H1 (cell line): ENCODE measurements at regions not wholly inside any gene's neighbourhood (a gene's known extent, or its start where the extent isn't known, plus 50 kb on each side); places are given as distances from the start of the nearest gene placed in this dataset.

ENCODE experiments used
- CTCF ChIA-PET: fragments of 300-600 bp; sonication (Branson Sonifier 250); formaldehyde crosslinking; loops from one replicate; lab custom pipeline; 2021; ENCODE audit not compliant: partially characterized antibody; lab: Charles Lee
- POLR2A ChIA-PET: fragments of 300-600 bp; sonication (Branson Sonifier 250); formaldehyde crosslinking; loops from one replicate; lab custom pipeline; 2021; ENCODE audit warnings: inconsistent platforms; ENCODE audit not compliant: partially characterized antibody; lab: Charles Lee
- DNase-seq, 2 experiments: peaks; one replicate each; pipeline versions ENCODE4 v3.0.0 to v3.0.0-alpha.2; 2010 to 2022; ENCODE audit warnings: low spot score in 2 of 2, low read depth in 1 of 2, mixed read lengths in 1 of 2
- FAIRE-seq: peaks from 2 replicates; lab custom pipeline; 2011; peaks lifted over from hg19 to GRCh38; lab: Jason Lieb, UNC
- H2AFZ ChIP-seq: 2 replicates; pipeline ENCODE4 v1.8.1; 2012; ENCODE audit warnings: low read length, inconsistent platforms
- H2AK5ac ChIP-seq: 2 replicates; pipeline ENCODE4 v1.6.1; 2013; ENCODE audit warnings: low read depth, low read length
- H2BK120ac ChIP-seq: replicated peaks from 2 replicates; pipeline ENCODE3; 2013; ENCODE audit warnings: low read depth, low read length, inconsistent platforms
- H2BK12ac ChIP-seq: 2 replicates; pipeline ENCODE4 v1.6.1; 2013; ENCODE audit warnings: low read depth, low read length
- H2BK15ac ChIP-seq: 2 replicates; pipeline ENCODE4 v1.6.1; 2013; ENCODE audit warnings: low read length
- H2BK20ac ChIP-seq: 2 replicates; pipeline ENCODE4 v1.6.1; 2013; ENCODE audit warnings: low read length
- H2BK5ac ChIP-seq: 2 replicates; pipeline ENCODE4 v1.6.1; 2013; ENCODE audit warnings: low read depth, low read length
- H3K14ac ChIP-seq: 2 replicates; pipeline ENCODE4 v1.6.1; 2013; ENCODE audit warnings: inconsistent platforms; ENCODE audit not compliant: insufficient read length
- H3K18ac ChIP-seq: 2 replicates; pipeline ENCODE4 v1.6.1; 2013; ENCODE audit warnings: low read length; ENCODE audit errors: extremely low read depth
- H3K23ac ChIP-seq: 2 replicates; pipeline ENCODE4 v1.6.1; 2013; ENCODE audit warnings: inconsistent platforms; ENCODE audit not compliant: insufficient read length
- H3K23me2 ChIP-seq: 2 replicates; pipeline ENCODE4 v1.6.1; 2013; ENCODE audit warnings: low read depth, low read length
- H3K27ac ChIP-seq: 2 replicates; pipeline ENCODE4 v1.6.1; 2011; ENCODE audit warnings: low read depth, low read length, inconsistent platforms
- H3K27me3 ChIP-seq, 4 experiments: replicated peaks in 1 of 4; 1 replicate in 1 of 4; 2 replicates in 3 of 4; pipeline versions ENCODE4 v1.6.1 to v1.8.1; 2011 to 2013; ENCODE audit warnings: low read length in 3 of 4, mild to moderate bottlenecking in 3 of 4, inconsistent platforms in 2 of 4, mixed read lengths in 2 of 4, moderate library complexity in 1 of 4; ENCODE audit not compliant: control insufficient read depth in 3 of 4, insufficient read depth in 3 of 4; ENCODE audit errors: extremely low read depth in 1 of 4
- H3K36me3 ChIP-seq, 4 experiments: 2 replicates each; pipeline versions ENCODE4 v1.6.1 to v1.8.1; 2011 to 2013; ENCODE audit warnings: mild to moderate bottlenecking in 4 of 4, low read length in 3 of 4, moderate library complexity in 2 of 4, control low read depth in 1 of 4, inconsistent platforms in 1 of 4; ENCODE audit not compliant: insufficient read depth in 4 of 4, control insufficient read depth in 2 of 4
- H3K4ac ChIP-seq: replicated peaks from 2 replicates; pipeline ENCODE3; 2013; ENCODE audit warnings: low read length, low read depth, mixed read lengths, inconsistent platforms; ENCODE audit not compliant: insufficient read length
- H3K4me1 ChIP-seq, 4 experiments: replicated peaks in 1 of 4; 1 replicate in 1 of 4; 2 replicates in 3 of 4; pipeline versions ENCODE4 v1.6.1 to v1.8.1; 2011 to 2013; ENCODE audit warnings: low read length in 3 of 4, inconsistent platforms in 2 of 4, mixed read lengths in 1 of 4; ENCODE audit not compliant: insufficient read depth in 4 of 4, control insufficient read depth in 3 of 4
- H3K4me2 ChIP-seq, 2 experiments: 2 replicates each; pipeline versions ENCODE4 v1.6.1 to v1.8.1; 2011 to 2013; ENCODE audit warnings: low read depth in 2 of 2, low read length in 2 of 2, control low read depth in 1 of 2, inconsistent platforms in 1 of 2, mild to moderate bottlenecking in 1 of 2; ENCODE audit not compliant: insufficient read depth in 1 of 2
- H3K4me3 ChIP-seq, 4 experiments: fragments of 200-600, 300-600 bp in 1 of 4; sonication (generic), shearing (Covaris generic), sonication (Bioruptor Twin) in 1 of 4; 2 replicates each; pipeline versions ENCODE4 v1.5.1 to v1.8.1; 2011 to 2016; ENCODE audit warnings: low read length in 4 of 4, low read depth in 3 of 4, control low read depth in 2 of 4, inconsistent platforms in 2 of 4, mild to moderate bottlenecking in 2 of 4, mixed read lengths in 1 of 4, moderate library complexity in 1 of 4; ENCODE audit not compliant: insufficient read depth in 2 of 4; ENCODE audit errors: extremely low read depth in 1 of 4
- H3K56ac ChIP-seq: replicated peaks from 2 replicates; pipeline ENCODE3; 2013; ENCODE audit warnings: low read depth, mild to moderate bottlenecking, mixed read lengths, low read length, inconsistent platforms; ENCODE audit not compliant: insufficient read length
- H3K79me1 ChIP-seq: 2 replicates; pipeline ENCODE4 v1.6.1; 2013; ENCODE audit warnings: low read depth, low read length, control low read depth
- H3K79me2 ChIP-seq, 2 experiments: 2 replicates each; pipeline versions ENCODE4 v1.6.1 to v1.8.1; 2012 to 2013; ENCODE audit warnings: low read length in 2 of 2, mild to moderate bottlenecking in 2 of 2, inconsistent platforms in 1 of 2; ENCODE audit not compliant: insufficient read depth in 2 of 2, control insufficient read depth in 1 of 2
- H3K9ac ChIP-seq, 4 experiments: replicated peaks in 1 of 4; 1 replicate in 1 of 4; 2 replicates in 3 of 4; pipeline versions ENCODE4 v1.6.1 to v1.8.1; 2011 to 2013; ENCODE audit warnings: low read depth in 3 of 4, low read length in 3 of 4, control low read depth in 2 of 4, mild to moderate bottlenecking in 2 of 4, moderate library complexity in 2 of 4, inconsistent platforms in 1 of 4; ENCODE audit errors: extremely low read depth in 1 of 4
- H3K9me3 ChIP-seq, 2 experiments: 2 replicates each; pipeline versions ENCODE4 v1.6.1 to v1.8.1; 2012 to 2013; ENCODE audit warnings: mild to moderate bottlenecking in 2 of 2, moderate library complexity in 2 of 2, control low read depth in 1 of 2, inconsistent platforms in 1 of 2, low read depth in 1 of 2, low read length in 1 of 2, mixed read lengths in 1 of 2; ENCODE audit not compliant: insufficient read depth in 2 of 2
- H4K20me1 ChIP-seq, 2 experiments: replicated peaks in 1 of 2; 2 replicates each; pipeline versions ENCODE3 to v1.8.1; 2011 to 2013; ENCODE audit warnings: inconsistent platforms in 2 of 2, low read length in 2 of 2, mild to moderate bottlenecking in 1 of 2; ENCODE audit not compliant: insufficient read depth in 2 of 2, control insufficient read depth in 1 of 2
- H4K5ac ChIP-seq: 2 replicates; pipeline ENCODE4 v1.6.1; 2013; ENCODE audit warnings: low read length, low read depth, mixed read lengths, inconsistent platforms; ENCODE audit not compliant: insufficient read length
- H4K8ac ChIP-seq: 2 replicates; pipeline ENCODE4 v1.8.0; 2013; ENCODE audit warnings: mild to moderate bottlenecking, moderate library complexity, low read length, inconsistent platforms; ENCODE audit not compliant: insufficient read depth; ENCODE audit errors: extremely low read depth
- H4K91ac ChIP-seq: replicated peaks from 2 replicates; pipeline ENCODE3; 2013; ENCODE audit warnings: low read length, mixed read lengths, inconsistent platforms; ENCODE audit not compliant: insufficient read length
- KDM4A ChIP-seq: IDR thresholded peaks from one replicate; pipeline ENCODE4 v1.7.1; 2012; ENCODE audit warnings: low read depth, mild to moderate bottlenecking, moderate library complexity, low read length, inconsistent platforms; ENCODE audit not compliant: severe bottlenecking
- ZNF274 ChIP-seq: IDR thresholded peaks from 2 replicates; pipeline ENCODE4 v1.7.0; 2012; ENCODE audit warnings: low read length, borderline replicate concordance; ENCODE audit errors: extremely low read depth
- WGBS, 2 experiments: shearing (Covaris generic) in 1 of 2; methylation state at CpG; one replicate each; pipeline versions ENCODE4 v1.1.6 to v1.1.7; 2013 to 2015; ENCODE audit warnings: low lambda C conversion rate in 2 of 2, mixed read lengths in 2 of 2, inconsistent platforms in 1 of 2, low coverage in 1 of 2, missing lambda C conversion rate in 1 of 2; ENCODE audit not compliant: insufficient replicate concordance in 2 of 2, insufficient coverage in 1 of 2, insufficient read length in 1 of 2; ENCODE audit errors: extremely low coverage in 1 of 2, missing lambda C conversion rate in 1 of 2; 5-methylcytosine and 5-hydroxymethylcytosine counted together
- TF ChIP-seq, protein P1 (sequence below): IDR thresholded peaks from 2 replicates; pipeline ENCODE4 v1.6.1; 2012; ENCODE audit warnings: low read length, inconsistent platforms

GRCh38 chr4:123535037-123535748 is 138.6 kb downstream of the SPRY1 start:
- no peak for FAIRE-seq
- TF ChIP-seq, protein P1, sequence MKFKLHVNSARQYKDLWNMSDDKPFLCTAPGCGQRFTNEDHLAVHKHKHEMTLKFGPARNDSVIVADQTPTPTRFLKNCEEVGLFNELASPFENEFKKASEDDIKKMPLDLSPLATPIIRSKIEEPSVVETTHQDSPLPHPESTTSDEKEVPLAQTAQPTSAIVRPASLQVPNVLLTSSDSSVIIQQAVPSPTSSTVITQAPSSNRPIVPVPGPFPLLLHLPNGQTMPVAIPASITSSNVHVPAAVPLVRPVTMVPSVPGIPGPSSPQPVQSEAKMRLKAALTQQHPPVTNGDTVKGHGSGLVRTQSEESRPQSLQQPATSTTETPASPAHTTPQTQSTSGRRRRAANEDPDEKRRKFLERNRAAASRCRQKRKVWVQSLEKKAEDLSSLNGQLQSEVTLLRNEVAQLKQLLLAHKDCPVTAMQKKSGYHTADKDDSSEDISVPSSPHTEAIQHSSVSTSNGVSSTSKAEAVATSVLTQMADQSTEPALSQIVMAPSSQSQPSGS: no peak
- TF ChIP-seq KDM4A (no peak), ZNF274 (no peak)

More at GRCh38 chr4:123535037-123535748, 138.6 kb downstream of the SPRY1 start:
- no peaks in the 10 kb centered on the region for H4K20me1 ChIP-seq
- H3K4me3 ChIP-seq: no peak overlapping the region
- no peaks in the 10 kb centered on the region for H3K79me2 ChIP-seq
- no peak overlapping the region for H3K9ac ChIP-seq
- no peak overlapping the region for H2BK15ac ChIP-seq
- no peaks in the 10 kb centered on the region for H3K9me3 ChIP-seq
- no peak overlapping the region for H3K4me2 ChIP-seq
- no peak overlapping the region for H3K18ac ChIP-seq
- ChIA-PET POLR2A (interaction anchor here (1.4 kb wide), 1 partner anchor 13 kb away, joined by 4 read pairs; no protein-coding TSS in a partner anchor), CTCF (interaction anchor here (1.3 to 1.8 kb wide), 2 partner anchors 127 to 212 kb away, joined by 4 to 5 read pairs; no protein-coding TSS in a partner anchor)
- no peak overlapping the region for H2AK5ac ChIP-seq
- H3K4ac ChIP-seq: no peak overlapping the region
- no peak overlapping the region for H2BK5ac ChIP-seq
- no peaks in the 10 kb centered on the region for H3K36me3 ChIP-seq
- H3K14ac ChIP-seq: no peak overlapping the region
- H4K5ac ChIP-seq: no peak overlapping the region
- WGBS, 2 experiments: no CpG with 5 or more reads among the region's 1 CpG
- no peaks in the 10 kb centered on the region for H3K79me1 ChIP-seq
- H3K4me1 ChIP-seq: no peaks in the 10 kb centered on the region
- DNase-seq: no peak
- no peaks in the 10 kb centered on the region for H3K27me3 ChIP-seq
- no peak overlapping the region for H4K8ac ChIP-seq
- no peak overlapping the region for H3K56ac ChIP-seq
- no peak overlapping the region for H2BK20ac ChIP-seq
- no peak overlapping the region for H2BK12ac ChIP-seq
- H3K23ac ChIP-seq: no peak overlapping the region
- no peak overlapping the region for H2BK120ac ChIP-seq
- no peaks in the 10 kb centered on the region for H3K23me2 ChIP-seq
- H3K27ac ChIP-seq: no peak overlapping the region
- H4K91ac ChIP-seq: no peak overlapping the region
- H2AFZ ChIP-seq: no peak overlapping the region
